Keratinocyte (primary cell): ENCODE measurements at regions not wholly inside any gene's neighbourhood (a gene's known extent, or its start where the extent isn't known, plus 50 kb on each side); places are given as distances from the start of the nearest gene placed in this dataset.

Experiments
- DNase-seq: peaks from one replicate; pipeline ENCODE4 v3.0.0-alpha.2; 2011; ENCODE audit warnings: low read depth, missing footprints, low spot score
- FAIRE-seq: peaks from 2 replicates; lab custom pipeline; 2011; peaks lifted over from hg19 to GRCh38; lab: Jason Lieb, UNC
- H2AFZ ChIP-seq: 2 replicates; pipeline ENCODE4 v1.6.0; 2012; ENCODE audit warnings: low read length, control low read depth, inconsistent platforms; ENCODE audit not compliant: control insufficient read depth
- H3K27ac ChIP-seq: 2 replicates; pipeline ENCODE4 v1.5.1; 2011; ENCODE audit warnings: low read length; ENCODE audit not compliant: control insufficient read depth, insufficient read depth
- H3K27me3 ChIP-seq: 3 replicates; pipeline ENCODE4 v1.6.0; 2011; ENCODE audit warnings: low read length; ENCODE audit not compliant: control insufficient read depth, insufficient read depth; ENCODE audit errors: extremely low read depth
- H3K36me3 ChIP-seq, 2 experiments: 2 replicates in 1 of 2; 3 replicates in 1 of 2; pipeline ENCODE4 v1.5.1; 2011; ENCODE audit warnings: low read length in 2 of 2, mild to moderate bottlenecking in 1 of 2; ENCODE audit not compliant: control insufficient read depth in 2 of 2, insufficient read depth in 2 of 2; ENCODE audit errors: extremely low read depth in 1 of 2
- H3K4me1 ChIP-seq: 3 replicates; pipeline ENCODE4 v1.5.1; 2011; ENCODE audit warnings: low read length; ENCODE audit not compliant: control insufficient read depth, insufficient read depth; ENCODE audit errors: extremely low read depth
- H3K4me2 ChIP-seq: 3 replicates; pipeline ENCODE4 v1.6.0; 2011; ENCODE audit warnings: low read depth, low read length; ENCODE audit not compliant: control insufficient read depth, insufficient read depth; ENCODE audit errors: extremely low read depth
- H3K4me3 ChIP-seq, 3 experiments: fragments of 200-600 bp in 1 of 3; sonication (generic) in 1 of 3; 2 replicates in 2 of 3; 3 replicates in 1 of 3; pipeline ENCODE4 v1.5.1; 2011 to 2016; ENCODE audit warnings: low read length in 3 of 3, mild to moderate bottlenecking in 3 of 3, control low read depth in 2 of 3, inconsistent platforms in 1 of 3, low read depth in 1 of 3, mixed read lengths in 1 of 3, mixed run types in 1 of 3, moderate library complexity in 1 of 3; ENCODE audit not compliant: control insufficient read depth in 2 of 3, insufficient read depth in 2 of 3; ENCODE audit errors: extremely low read depth in 1 of 3
- H3K79me2 ChIP-seq: 2 replicates; pipeline ENCODE4 v1.6.0; 2012; ENCODE audit warnings: low read length; ENCODE audit not compliant: control insufficient read depth, insufficient read depth
- H3K9ac ChIP-seq: 3 replicates; pipeline ENCODE4 v1.6.0; 2011; ENCODE audit warnings: low read length; ENCODE audit not compliant: control insufficient read depth, insufficient read depth; ENCODE audit errors: extremely low read depth
- H3K9me1 ChIP-seq: 3 replicates; pipeline ENCODE4 v1.6.0; 2011; ENCODE audit warnings: low read length; ENCODE audit not compliant: control insufficient read depth, insufficient read depth; ENCODE audit errors: extremely low read depth
- H3K9me3 ChIP-seq: 2 replicates; pipeline ENCODE4 v1.5.1; 2012; ENCODE audit warnings: low read depth, low read length; ENCODE audit not compliant: control insufficient read depth
- H4K20me1 ChIP-seq: 3 replicates; pipeline ENCODE4 v1.6.0; 2011; ENCODE audit warnings: low read length; ENCODE audit not compliant: control insufficient read depth, insufficient read depth; ENCODE audit errors: extremely low read depth
- CTCF ChIP-seq, 3 experiments: IDR thresholded peaks in 1 of 3; conservative IDR thresholded peaks in 1 of 3; optimal IDR thresholded peaks in 1 of 3; 2 replicates in 2 of 3; 3 replicates in 1 of 3; pipeline versions ENCODE3 to v1.5.1; 2011; ENCODE audit warnings: low read length in 3 of 3, mild to moderate bottlenecking in 3 of 3, moderate library complexity in 2 of 3, control low read depth in 1 of 3, inconsistent platforms in 1 of 3; ENCODE audit not compliant: insufficient read depth in 2 of 3; ENCODE audit errors: extremely low read depth in 1 of 3
- EZH2 ChIP-seq: IDR thresholded peaks from one replicate; pipeline ENCODE4 v1.6.1; 2012; ENCODE audit warnings: inconsistent platforms, mild to moderate bottlenecking, low read length, moderate library complexity
- dilution Hi-C: fragments of 300-500 bp; cut with MboI; formaldehyde crosslinking; loops from one replicate; pipeline ENCODE4 v1.7.0; 2020; ENCODE audit warnings: low sequenced_read_pairs; ENCODE audit not compliant: extremely low pct_ligation_motif_present

GRCh38 chrX:95841863-95842262 lies 842.8 kb upstream of the DIAPH2 start:
- no peaks in the 10 kb centered on the region for H3K79me2 ChIP-seq
- H3K9ac ChIP-seq = no peak overlapping the region
- no peaks in the 10 kb centered on the region for H3K9me3 ChIP-seq
- no peaks in the 10 kb centered on the region for H4K20me1 ChIP-seq
- no peaks in the 10 kb centered on the region for H3K4me1 ChIP-seq
- DNase-seq (no peak), FAIRE-seq (no peak)
- dilution Hi-C loops = no loop called here
- no peak overlapping the region for H3K4me2 ChIP-seq
- H3K36me3 ChIP-seq = no peaks in the 10 kb centered on the region
- H3K27ac ChIP-seq = no peak overlapping the region
- no peak overlapping the region for H3K4me3 ChIP-seq
- no peaks in the 10 kb centered on the region for H3K27me3 ChIP-seq
- no peak for TF ChIP-seq CTCF (optimal IDR thresholded peaks at IDR 0.05 in 1 of 3, IDR thresholded peaks at IDR 0.05 in 1 of 3, conservative IDR thresholded peaks at IDR 0.05 in 1 of 3; ENCODE audit: extremely low read depth in 1 of 3, insufficient read depth in 2 of 3, low read length in 3 of 3)
- no peak for TF ChIP-seq EZH2
- no peak overlapping the region for H2AFZ ChIP-seq
- no peaks in the 10 kb centered on the region for H3K9me1 ChIP-seq

GRCh38 chrX:95860127-95860526 lies 824.5 kb upstream of the DIAPH2 start:
- Histone ChIP-seq H3K9ac (no peak overlapping the region), H3K79me2 (no peaks in the 10 kb centered on the region), H3K4me2 (no peak overlapping the region), H3K27me3 (no peaks in the 10 kb centered on the region), H3K9me1 (no peaks in the 10 kb centered on the region), H3K4me3 (no peak overlapping the region), H4K20me1 (no peaks in the 10 kb centered on the region), H2AFZ (no peak overlapping the region), H3K36me3 (no peaks in the 10 kb centered on the region), H3K9me3 (no peaks in the 10 kb centered on the region), H3K4me1 (no peaks in the 10 kb centered on the region), H3K27ac (no peak overlapping the region)
- FAIRE-seq (no peak), DNase-seq (no peak)
- dilution Hi-C loops = no loop called here
- TF ChIP-seq CTCF (optimal IDR thresholded peaks at IDR 0.05 in 1 of 3, IDR thresholded peaks at IDR 0.05 in 1 of 3, conservative IDR thresholded peaks at IDR 0.05 in 1 of 3; ENCODE audit: extremely low read depth in 1 of 3, insufficient read depth in 2 of 3, low read length in 3 of 3) = no peak
- TF ChIP-seq EZH2 = no peak
